IPS DF 19.7 (cell line): ENCODE measurements at regions not wholly inside any gene's neighbourhood (a gene's known extent, or its start where the extent isn't known, plus 50 kb on each side); places are given as distances from the start of the nearest gene placed in this dataset.

ENCODE experiments used
- DNase-seq: peaks from one replicate; pipeline ENCODE4 v3.0.0-alpha.2; 2013; ENCODE audit warnings: low read depth, low spot score

- no peak for DNase-seq
Observed at GRCh38 chr17:6325051-6325450, 109.9 kb downstream of the AIPL1 start.

GRCh38 chr17:6323626-6324356 is 111.1 kb downstream of the AIPL1 start:
- no peak for DNase-seq

DNA sequence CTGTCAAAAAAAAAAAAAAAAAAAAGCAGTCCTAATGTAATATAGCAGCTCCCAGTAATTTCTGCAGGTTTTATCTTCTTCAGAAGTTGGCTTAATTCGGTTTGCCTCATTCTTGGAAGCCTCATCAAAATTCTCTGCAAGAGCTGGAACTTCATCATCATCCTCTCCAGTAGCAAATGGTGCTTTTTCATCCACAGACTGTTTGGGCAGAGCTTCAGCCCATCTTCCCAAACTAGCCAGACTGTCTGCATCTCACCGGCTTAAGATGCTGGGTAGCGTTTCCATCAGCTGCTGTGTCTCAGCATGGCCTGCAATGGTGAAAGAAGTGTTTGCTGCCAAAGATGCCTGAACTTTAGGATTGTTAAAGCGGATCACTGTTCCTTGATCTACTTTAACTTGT is 112.6 kb downstream of the AIPL1 start:
- no peak for DNase-seq

DNA sequence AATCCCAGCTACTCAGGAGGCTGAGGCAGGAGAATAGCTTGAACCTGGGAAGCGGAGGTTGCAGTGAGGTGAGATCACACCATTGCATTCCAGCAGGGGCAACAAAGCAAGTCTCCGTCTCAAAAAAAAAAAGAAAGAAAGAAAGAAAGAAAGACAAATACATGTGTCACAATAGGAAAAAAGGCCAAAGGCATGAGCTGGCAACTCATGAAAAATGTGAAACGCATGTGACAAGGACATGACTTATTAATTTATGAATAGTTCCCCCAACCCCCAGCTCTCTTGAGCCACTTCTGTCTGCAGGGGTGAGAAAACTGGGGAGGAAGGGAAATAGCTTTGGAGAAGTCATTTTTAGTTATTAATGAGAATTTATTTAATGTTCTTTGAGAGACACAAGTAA is 120.6 kb downstream of the AIPL1 start:
- no peak for DNase-seq

DNA sequence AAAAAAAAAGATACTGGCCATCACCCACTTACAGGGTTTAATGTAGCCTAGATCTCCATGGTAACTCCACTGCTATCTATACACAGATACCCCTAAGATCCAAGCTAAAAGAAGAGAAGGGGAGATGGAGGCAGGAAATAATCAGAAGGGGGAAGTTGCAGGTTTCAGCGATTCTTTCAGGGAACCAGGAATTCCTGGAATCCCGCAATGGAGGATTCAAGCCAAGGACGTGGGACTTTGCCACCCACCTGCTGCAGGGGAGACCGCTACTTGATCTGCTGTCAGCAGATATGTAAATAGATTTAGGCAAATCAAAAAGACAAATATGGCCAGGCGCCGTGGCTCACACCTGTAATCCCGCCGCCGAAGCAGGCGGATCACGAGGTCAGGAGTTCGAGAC is 121.1 kb downstream of the AIPL1 start:
- DNase-seq, result no peak

DNA sequence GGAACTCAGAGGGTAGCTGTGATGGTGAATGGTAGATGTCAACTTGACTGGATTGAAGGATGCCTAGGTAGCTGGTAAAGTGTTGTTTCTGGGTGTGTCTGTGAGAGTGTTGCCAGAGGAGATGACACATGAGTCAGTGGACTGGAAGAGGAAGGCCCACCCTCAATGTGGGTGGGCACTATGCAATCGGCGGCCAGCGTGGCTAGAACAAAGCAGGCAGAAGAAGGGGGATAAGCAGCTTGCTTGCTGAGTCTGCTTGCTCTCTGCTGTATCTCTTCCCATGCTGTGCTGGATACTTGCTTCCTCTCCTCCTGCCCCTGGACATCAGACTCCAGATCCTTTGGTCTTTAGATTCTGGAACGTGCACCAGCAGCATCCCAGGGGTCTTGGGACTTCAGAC is 128.1 kb downstream of the AIPL1 start:
- DNase-seq, result no peak

GRCh38 chr17:6305613-6306360 is 129.1 kb downstream of the AIPL1 start:
- DNase-seq, result no peak

DNA sequence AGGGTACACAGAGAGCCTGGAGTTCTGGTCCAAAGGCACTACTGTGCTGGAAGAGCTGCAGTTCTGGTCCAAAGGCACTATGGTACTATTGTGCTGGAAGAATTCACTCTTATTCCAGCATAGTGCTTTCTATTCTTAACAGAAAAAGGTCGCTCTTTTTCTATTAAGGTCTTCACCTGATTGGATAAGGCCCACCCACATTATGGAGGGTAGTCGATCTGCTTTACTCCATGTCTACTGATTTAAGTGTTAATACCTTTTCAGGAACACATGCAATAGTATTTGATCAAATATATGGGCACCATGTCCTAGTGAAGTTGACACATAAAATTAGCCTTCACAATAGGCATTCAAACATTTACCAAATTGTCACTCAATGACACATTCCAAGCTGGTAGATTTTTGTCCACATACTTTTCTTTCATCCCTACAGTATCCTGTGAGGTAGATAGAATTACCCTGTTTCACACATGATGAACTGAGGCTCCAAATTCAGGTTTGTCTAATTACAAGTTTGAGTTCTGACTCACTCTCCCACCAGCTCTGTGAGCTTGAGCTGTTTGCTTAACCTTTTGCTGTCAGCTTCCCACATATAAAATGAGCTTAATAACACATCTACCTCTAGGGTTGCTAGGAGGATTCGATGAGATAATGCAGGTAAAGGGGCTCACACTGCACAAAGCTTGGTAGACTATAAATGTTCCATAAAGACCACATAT is 129.9 kb downstream of the AIPL1 start:
- no peak for DNase-seq

DNA sequence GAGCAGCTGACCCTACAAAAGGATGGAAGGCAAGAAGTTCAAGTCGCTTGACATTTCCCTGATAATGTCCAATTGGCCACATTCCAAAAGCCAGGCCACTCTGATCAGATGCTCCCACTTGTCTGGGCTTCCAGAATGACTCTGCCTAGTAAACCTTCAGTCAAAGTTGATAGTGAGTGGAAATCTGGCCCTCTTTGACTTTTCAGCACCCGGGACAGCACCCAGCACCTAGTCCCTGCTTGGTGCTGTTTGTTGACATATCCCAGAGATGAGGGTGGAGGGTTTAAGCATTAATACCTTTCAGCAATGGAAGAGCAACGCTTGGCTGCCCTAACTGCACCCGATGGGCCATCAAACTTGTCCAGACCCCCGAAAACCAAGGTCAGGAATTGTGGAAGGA is 131.3 kb downstream of the AIPL1 start:
- no peak for DNase-seq

DNA sequence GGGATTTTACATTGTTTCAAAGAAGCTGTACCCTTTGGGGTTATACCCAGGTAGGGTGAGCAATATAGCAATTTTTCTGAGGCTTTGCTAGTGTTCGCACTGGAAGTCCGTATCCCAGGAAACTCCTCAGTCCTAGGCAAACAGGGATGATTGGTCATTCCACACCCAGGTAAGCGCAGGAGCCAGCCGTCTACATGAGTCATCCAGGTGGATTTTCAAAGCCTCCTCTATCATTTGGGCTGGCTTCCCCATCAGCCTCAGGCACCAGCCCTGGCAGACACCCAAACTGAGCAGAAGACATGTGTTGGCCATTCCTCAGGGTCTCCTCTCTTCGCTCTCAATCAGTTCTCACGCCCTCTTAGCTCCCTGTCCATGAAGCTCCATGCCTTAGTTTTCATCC is 135.6 kb downstream of the AIPL1 start:
- no peak for DNase-seq

- no peak for DNase-seq
Observed at GRCh38 chr17:6297960-6298359, 137.0 kb downstream of the AIPL1 start.

DNA sequence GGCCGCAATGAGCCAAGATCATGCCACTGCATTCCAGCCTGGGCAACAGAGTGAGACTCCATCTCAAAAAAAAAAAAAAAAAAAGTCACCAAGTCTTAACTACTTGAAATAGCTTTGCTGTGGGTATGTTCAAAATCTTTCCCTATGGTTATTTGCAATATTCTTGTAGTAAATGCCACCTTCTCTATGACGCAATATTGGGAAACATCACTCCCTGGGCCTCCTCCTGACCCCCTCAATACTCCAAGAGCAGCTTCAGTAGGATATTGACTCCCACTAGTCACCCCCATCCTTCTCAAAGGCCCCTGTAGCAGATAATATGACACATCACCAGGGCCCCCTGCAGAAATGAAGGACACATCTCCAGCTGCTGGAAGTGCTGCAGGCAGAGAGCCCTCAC is 137.8 kb downstream of the AIPL1 start:
- no peak for DNase-seq

GRCh38 chr17:6290488-6291196 is 144.3 kb downstream of the AIPL1 start:
- no peak for DNase-seq

DNA sequence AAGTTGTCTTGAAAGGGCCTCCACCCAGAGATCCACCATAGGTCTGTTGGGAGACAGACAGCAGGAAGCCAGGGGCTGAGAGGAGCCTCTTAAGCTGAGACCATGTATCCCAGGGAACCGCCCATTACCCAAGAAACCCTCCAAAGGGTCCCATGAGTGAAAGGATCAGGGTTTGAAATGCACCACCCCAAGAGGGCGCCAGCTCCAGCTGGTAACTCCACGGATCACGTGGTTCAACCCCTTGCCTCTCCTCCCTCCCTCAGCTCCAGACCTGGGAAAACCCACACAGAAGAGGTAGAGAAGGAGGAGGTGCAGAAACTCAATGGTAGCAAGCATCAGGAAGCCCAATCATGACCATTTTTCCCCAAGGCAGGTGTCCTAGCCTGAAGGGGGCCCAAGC is 148.7 kb downstream of the AIPL1 start:
- DNase-seq, result peak; percentile 61

DNA sequence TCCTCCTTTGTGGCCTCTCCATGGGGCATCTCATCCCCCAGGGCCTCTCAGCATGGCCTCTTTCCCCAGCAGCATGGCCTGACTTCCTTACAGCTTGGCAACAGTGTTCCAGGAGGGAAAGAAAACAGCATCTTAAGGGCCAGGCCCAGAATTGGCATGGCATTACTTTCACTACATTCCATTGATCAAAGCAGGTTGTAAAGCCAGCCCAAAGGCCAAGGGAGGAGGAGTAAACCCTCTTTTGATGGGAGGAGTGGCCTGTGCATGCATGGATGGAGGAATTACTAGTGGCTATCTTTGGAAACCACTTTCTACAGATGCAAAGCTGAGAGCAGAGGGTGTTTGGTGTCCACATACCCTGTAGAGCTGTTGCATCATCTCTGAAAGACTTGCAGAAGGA is 149.4 kb downstream of the AIPL1 start:
- DNase-seq, result no peak

- peak; percentile 76 for DNase-seq
Observed at GRCh38 chr17:6279659-6280058, 155.3 kb downstream of the AIPL1 start.

GRCh38 chr17:6278376-6278775 is 156.5 kb downstream of the AIPL1 start:
- no peak for DNase-seq

GRCh38 chr17:6276711-6277110 is 158.2 kb downstream of the AIPL1 start:
- no peak for DNase-seq

DNA sequence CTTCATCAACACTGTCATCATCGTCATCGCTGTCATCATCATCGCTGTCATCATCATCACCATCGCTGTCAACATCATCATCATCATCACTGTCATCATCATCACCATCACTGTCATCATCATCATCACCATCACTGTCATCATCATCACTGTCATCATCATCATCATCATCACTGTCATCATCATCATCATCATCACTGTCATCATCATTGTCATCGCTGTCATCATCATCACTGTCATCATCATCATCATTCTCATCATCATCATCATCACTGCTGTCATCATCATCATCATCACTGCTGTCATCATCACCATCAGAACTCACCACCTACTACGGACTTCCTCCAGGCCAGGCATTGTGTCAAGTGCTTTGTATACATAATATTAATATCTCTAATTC is 160.6 kb downstream of the AIPL1 start:
- DNase-seq, result no peak

DNA sequence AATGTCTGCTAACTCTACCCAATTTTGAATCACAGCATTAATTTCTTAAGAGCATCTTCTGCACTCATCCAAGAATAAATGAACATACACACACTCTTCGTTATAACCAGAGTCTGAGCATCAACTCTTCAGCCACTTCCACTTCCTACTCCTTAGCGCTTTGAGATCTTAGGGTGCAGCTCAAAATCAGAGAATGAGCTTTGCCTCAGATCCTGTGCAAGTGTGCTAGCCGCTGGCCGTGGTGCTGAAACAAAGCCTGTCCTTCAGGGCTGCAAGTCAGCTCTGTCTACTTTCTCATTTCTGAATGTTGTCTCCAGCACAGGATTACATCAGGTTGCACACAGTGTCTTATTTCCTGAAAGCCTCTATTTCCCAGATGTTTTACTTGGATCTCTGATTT is 165.4 kb downstream of the AIPL1 start:
- DNase-seq, result no peak

DNA sequence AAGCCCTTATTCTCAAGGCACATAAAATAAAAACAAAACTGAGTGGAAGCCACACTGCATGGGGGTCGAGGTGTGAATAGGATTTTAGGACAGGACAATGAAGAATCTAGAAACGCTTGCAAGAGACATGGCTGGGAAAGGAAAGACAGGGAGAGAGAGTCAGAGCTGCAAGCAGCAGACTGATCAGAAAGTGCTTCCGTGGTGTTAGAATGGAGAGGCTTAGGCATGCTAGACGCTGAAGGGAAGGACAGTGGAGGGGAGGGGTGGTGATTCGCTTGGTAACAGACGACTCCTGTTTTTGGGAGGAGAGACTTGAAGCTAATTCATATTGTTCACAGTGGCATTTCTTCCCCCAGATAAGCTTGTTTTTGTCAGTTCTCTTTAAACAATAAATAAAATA is 173.5 kb downstream of the AIPL1 start:
- no peak for DNase-seq

- no peak for DNase-seq
Observed at GRCh38 chr17:6259899-6260298, 175.0 kb downstream of the AIPL1 start.
